Natural killer cell (primary cell): ENCODE measurements at regions not wholly inside any gene's neighbourhood (a gene's known extent, or its start where the extent isn't known, plus 50 kb on each side); places are given as distances from the start of the nearest gene placed in this dataset.

Source experiments
- ATAC-seq, 3 donors: fragments of 150-1000 bp in 2 of 3; fragments of 200-7000 bp in 1 of 3; cut with Tn5 transposase; 1 replicate in 1 of 3; 2 replicates in 2 of 3; pipeline ENCODE4 v1.10.0; 2021; ENCODE audit warnings: mild to moderate bottlenecking in 2 of 3, moderate library complexity in 2 of 3
- DNase-seq, 2 donors: peaks; one replicate each; pipeline versions ENCODE4 v3.0.0 to v3.0.0-alpha.2; 2013 to 2021; ENCODE audit warnings: mixed read lengths in 1 of 2
- H3K27ac ChIP-seq: one replicate; pipeline ENCODE4 v1.5.1; 2013; ENCODE audit warnings: mild to moderate bottlenecking, low read length
- H3K27me3 ChIP-seq: one replicate; pipeline ENCODE4 v1.6.1; 2013; ENCODE audit warnings: low read length; ENCODE audit not compliant: control insufficient read depth, insufficient read depth
- H3K36me3 ChIP-seq: one replicate; pipeline ENCODE4 v1.6.1; 2013; ENCODE audit warnings: low read length; ENCODE audit not compliant: control insufficient read depth, insufficient read depth
- H3K4me1 ChIP-seq: one replicate; pipeline ENCODE4 v1.6.1; 2013; ENCODE audit warnings: low read length; ENCODE audit not compliant: control insufficient read depth, insufficient read depth
- H3K4me3 ChIP-seq: one replicate; pipeline ENCODE4 v1.5.1; 2013; ENCODE audit warnings: low read length
- H3K9me3 ChIP-seq: one replicate; pipeline ENCODE4 v1.6.1; 2013; ENCODE audit warnings: low read length; ENCODE audit not compliant: control insufficient read depth, insufficient read depth
- H3K27ac Mint-ChIP-seq, 2 donors: one replicate each; pipeline ENCODE4 v1.8.0; 2022; ENCODE audit warnings: mild to moderate bottlenecking in 2 of 2, mixed read lengths in 2 of 2, moderate library complexity in 1 of 2
- H3K27me3 Mint-ChIP-seq, 2 donors: one replicate each; pipeline ENCODE4 v1.8.0; 2022; ENCODE audit warnings: low read depth in 2 of 2, mixed read lengths in 2 of 2
- H3K36me3 Mint-ChIP-seq: one replicate; pipeline ENCODE4 v1.8.0; 2022; ENCODE audit warnings: mixed read lengths
- H3K4me1 Mint-ChIP-seq, 2 donors: one replicate each; pipeline ENCODE4 v1.8.0; 2022; ENCODE audit warnings: mixed read lengths in 2 of 2
- H3K4me3 Mint-ChIP-seq: one replicate; pipeline ENCODE4 v1.8.0; 2022; ENCODE audit warnings: mild to moderate bottlenecking, moderate library complexity, mixed read lengths
- H3K9me3 Mint-ChIP-seq, 2 donors: one replicate each; pipeline ENCODE4 v1.8.0; 2022; ENCODE audit warnings: mixed read lengths in 2 of 2
- CTCF ChIP-seq: fragments of 200-600 bp; IDR thresholded peaks from one replicate; pipeline ENCODE4 v1.8.0; 2022; ENCODE audit warnings: antibody characterized with exemption
- WGBS: methylation state at CpG from one replicate; pipeline ENCODE4 v1.1.7; 2013; ENCODE audit warnings: missing lambda C conversion rate; ENCODE audit not compliant: insufficient coverage; 5-methylcytosine and 5-hydroxymethylcytosine counted together
- intact Hi-C: fragments of 100-400 bp; cut with micrococcal nuclease; formaldehyde crosslinking; loops from one replicate; pipeline ENCODE4 v1.14.2; 2022

DNA sequence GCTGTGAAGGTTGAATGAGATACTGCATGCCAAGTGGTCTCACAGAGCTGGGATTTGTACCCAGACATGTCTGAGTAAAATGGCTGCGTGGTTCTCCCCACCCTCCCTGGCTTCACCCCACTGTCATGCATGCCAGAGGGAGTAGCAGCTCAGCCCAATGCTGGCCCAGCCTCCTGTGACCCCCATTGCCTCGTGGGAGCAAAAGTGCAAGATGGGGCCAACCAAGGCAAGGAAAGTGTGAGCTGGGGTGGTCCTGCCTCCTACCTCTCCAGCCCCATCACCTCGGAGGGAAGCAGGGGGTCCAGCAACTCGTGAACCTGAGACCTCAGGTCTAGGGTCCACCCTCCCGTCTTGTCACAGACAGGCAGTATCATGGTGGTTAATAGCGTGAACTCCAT is 209.8 kb upstream of the GRIK3 start:
- Mint-ChIP-seq H3K36me3 (no peaks in the 10 kb centered on the region), H3K27ac (no peak overlapping the region), H3K9me3 (no peaks in the 10 kb centered on the region), H3K4me1 (no peaks in the 10 kb centered on the region), H3K27me3 (peaks cover 13 to 20% of the 10 kb centered on the region in 2 donors), H3K4me3 (no peak overlapping the region)
- ATAC-seq (no peak), DNase-seq (no peak)
- Histone ChIP-seq H3K27ac (no peak overlapping the region), H3K4me3 (no peak overlapping the region), H3K27me3 (no peaks in the 10 kb centered on the region), H3K4me1 (no peaks in the 10 kb centered on the region), H3K9me3 (no peaks in the 10 kb centered on the region), H3K36me3 (no peaks in the 10 kb centered on the region)
- 72% methylated on average over 6 of the region's 6 CpGs for whole genome bisulfite sequencing
- TF ChIP-seq CTCF, result no peak
- intact Hi-C loops, result no loop called here

GRCh38 chr1:37244815-37245214 is 210.5 kb upstream of the GRIK3 start:
- WGBS, result 78% methylated on average over 3 of the region's 3 CpGs
- no peaks in the 10 kb centered on the region for H3K9me3 Mint-ChIP-seq

DNA sequence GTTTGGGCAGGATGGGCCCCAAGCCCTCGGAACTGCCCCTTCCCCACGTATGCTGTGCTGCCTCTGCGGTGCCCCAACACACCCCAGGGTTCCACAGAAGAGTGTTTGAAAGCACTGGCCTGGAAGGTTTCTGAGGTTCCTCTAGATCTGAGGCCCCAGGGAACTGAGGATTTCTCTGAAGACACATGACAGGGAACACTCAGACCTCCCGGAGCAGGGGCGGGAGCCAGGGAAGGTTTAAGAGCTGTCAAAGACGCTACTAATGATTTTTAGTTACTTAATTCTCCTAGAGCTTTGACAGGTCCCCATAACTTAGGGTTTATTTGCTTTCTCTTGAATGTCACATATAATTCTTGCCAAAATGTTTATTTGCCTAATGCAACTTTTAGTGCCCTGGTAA is 212.3 kb upstream of the GRIK3 start:
- intact Hi-C loops, result no loop called here
- Mint-ChIP-seq H3K27me3 (peaks cover 13 to 27% of the 10 kb centered on the region in 2 donors), H3K27ac (no peak overlapping the region), H3K9me3 (no peaks in the 10 kb centered on the region), H3K36me3 (no peaks in the 10 kb centered on the region), H3K4me1 (no peaks in the 10 kb centered on the region), H3K4me3 (no peak overlapping the region)
- 77% methylated on average over 6 of the region's 6 CpGs for WGBS
- ATAC-seq (no peak), DNase-seq (no peak)
- no peak for TF ChIP-seq CTCF
- Histone ChIP-seq H3K4me1 (no peaks in the 10 kb centered on the region), H3K9me3 (no peaks in the 10 kb centered on the region), H3K36me3 (no peaks in the 10 kb centered on the region), H3K27me3 (no peaks in the 10 kb centered on the region), H3K4me3 (no peak overlapping the region), H3K27ac (no peak overlapping the region)

More at GRCh38 chr1:37244815-37245214, 210.5 kb upstream of the GRIK3 start:
- H3K4me3 ChIP-seq, result no peak overlapping the region
- no peaks in the 10 kb centered on the region for H3K27me3 ChIP-seq
- no peak for TF ChIP-seq CTCF
- no peaks in the 10 kb centered on the region for H3K4me1 ChIP-seq
- H3K27ac Mint-ChIP-seq, result no peak overlapping the region
- no peaks in the 10 kb centered on the region for H3K36me3 ChIP-seq
- H3K27ac ChIP-seq, result no peak overlapping the region
- intact Hi-C loops, result no loop called here
- no peaks in the 10 kb centered on the region for H3K9me3 ChIP-seq
- DNase-seq, result no peak
- H3K27me3 Mint-ChIP-seq, result peaks cover 7 to 13% of the 10 kb centered on the region in 2 donors
- H3K4me3 Mint-ChIP-seq, result no peak overlapping the region
- no peak for ATAC-seq
- no peaks in the 10 kb centered on the region for H3K36me3 Mint-ChIP-seq
- H3K4me1 Mint-ChIP-seq, result no peaks in the 10 kb centered on the region

- H3K27ac Mint-ChIP-seq, result no peak overlapping the region
- ATAC-seq (no peak), DNase-seq (no peak)
- Histone ChIP-seq H3K36me3 (no peaks in the 10 kb centered on the region), H3K9me3 (no peaks in the 10 kb centered on the region), H3K27me3 (no peaks in the 10 kb centered on the region), H3K4me1 (no peaks in the 10 kb centered on the region), H3K27ac (no peak overlapping the region), H3K4me3 (no peak overlapping the region)
- no peaks in the 10 kb centered on the region for H3K4me1 Mint-ChIP-seq
- H3K36me3 Mint-ChIP-seq, result no peaks in the 10 kb centered on the region
- no peaks in the 10 kb centered on the region for H3K9me3 Mint-ChIP-seq
- intact Hi-C loops, result no loop called here
- no peak for TF ChIP-seq CTCF
- 51% methylated on average over 4 of the region's 4 CpGs for WGBS
- H3K4me3 Mint-ChIP-seq, result no peak overlapping the region
- H3K27me3 Mint-ChIP-seq, result peaks cover 21 to 39% of the 10 kb centered on the region in 2 donors
Measured at GRCh38 chr1:37250371-37250770, 216.1 kb upstream of the GRIK3 start.
